NCI-H1694 treated with DMSO at 0.1 percent for 48 hours (cell line): ENCODE measurements at regions not wholly inside any gene's neighbourhood (a gene's known extent, or its start where the extent isn't known, plus 50 kb on each side); places are given as distances from the start of the nearest gene placed in this dataset.

ENCODE experiments used
- DNase-seq: peaks from one replicate; lab custom pipeline; 2025; lab: John Stamatoyannopoulos, UW

DNA sequence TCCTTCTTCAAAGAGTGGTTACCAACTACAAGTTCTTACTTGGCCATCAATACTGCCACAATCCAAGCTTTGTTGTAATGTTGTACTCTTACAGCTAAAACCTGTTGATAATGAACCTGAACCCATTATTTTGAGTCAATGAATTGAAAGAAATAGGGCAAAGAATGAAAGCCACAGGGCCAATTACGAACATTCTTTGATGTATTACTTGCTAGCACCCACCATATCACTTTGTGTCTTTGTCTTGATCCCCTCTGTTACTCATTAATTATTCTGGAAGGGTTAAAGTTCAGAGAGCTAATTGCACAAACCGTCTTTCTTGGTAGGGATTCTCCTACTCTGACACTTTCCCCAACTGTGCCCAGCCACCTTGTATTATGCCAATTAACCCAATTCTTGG is 53.2 kb upstream of the TFEC start:
- no peak for DNase-seq

DNA sequence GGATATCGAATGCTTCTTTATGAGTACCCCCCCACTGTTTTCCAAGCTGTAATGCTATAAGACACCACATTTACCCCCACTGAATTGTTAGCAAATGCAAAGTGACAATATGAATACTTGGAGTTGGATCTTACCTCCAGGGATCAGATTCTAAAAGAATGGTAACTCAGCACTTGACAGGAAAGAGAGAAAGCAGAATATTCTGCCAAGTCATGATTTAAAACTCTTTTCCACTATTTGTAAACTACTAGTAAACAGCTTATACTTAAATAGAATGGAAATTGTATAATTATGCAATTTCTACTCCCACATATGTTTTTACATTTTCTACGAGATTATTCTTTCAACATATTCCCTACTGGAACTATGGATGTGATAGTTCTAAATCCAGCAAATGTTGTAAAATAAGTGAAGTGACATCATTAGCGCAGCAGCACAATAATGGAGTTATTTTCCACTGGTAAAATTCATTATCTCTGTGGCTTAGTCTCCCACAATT is 56.0 kb upstream of the TFEC start:
- DNase-seq, result no peak

DNA sequence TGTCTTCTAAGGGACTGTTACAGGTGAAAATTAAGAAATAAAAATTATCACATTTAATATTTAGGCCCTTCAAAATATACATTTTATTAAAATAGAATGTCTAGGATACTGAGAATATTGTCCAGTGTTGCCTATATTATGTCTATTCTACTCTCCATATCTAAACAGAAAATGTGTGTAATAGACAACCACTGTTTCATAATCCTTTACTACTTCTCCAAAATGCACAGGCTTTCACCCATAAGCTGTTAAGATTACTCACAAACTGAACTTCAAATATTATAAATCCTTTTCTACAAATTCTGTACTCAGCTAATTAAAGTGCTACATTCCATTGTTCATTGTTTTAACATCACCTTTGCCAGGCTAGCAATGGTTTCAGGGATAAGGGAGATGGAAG is 56.7 kb upstream of the TFEC start:
- DNase-seq, result no peak

DNA sequence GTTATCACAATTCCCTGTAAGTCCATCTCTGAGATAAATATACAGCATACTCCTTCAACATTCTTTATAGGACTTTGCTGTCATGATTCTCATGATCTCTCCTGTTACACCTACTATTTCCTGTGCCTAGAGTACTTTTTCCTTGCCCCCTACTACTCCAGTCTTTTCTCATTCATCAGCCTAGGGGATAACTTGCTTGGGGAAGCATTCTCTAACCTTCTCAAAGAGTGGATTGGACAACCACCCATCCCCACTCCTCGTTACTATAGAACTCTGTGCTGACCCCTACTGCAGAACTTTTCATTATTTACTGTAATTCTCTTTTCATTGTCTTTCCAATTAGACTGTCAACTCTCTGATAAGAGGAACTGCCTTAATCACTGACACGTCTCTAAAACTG is 57.4 kb upstream of the TFEC start:
- DNase-seq, result no peak

DNA sequence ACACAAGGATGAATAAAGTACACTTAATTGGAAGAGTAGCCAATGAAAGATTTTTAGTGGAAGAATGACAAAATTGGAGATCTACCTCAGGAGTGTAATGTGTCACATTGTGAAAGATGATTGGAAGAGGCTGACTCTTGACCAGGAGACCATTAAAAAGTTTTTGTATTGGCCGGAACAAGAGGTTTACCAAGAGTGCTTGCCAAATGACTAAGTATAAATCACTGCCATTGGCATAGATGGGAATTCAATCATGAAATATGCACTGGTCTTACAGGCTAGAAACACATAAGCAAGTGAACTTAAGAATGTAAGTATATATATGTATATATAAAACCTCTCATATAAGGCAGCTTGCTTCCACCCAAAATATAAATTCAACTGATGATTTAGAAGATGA is 58.7 kb upstream of the TFEC start:
- no peak for DNase-seq

DNA sequence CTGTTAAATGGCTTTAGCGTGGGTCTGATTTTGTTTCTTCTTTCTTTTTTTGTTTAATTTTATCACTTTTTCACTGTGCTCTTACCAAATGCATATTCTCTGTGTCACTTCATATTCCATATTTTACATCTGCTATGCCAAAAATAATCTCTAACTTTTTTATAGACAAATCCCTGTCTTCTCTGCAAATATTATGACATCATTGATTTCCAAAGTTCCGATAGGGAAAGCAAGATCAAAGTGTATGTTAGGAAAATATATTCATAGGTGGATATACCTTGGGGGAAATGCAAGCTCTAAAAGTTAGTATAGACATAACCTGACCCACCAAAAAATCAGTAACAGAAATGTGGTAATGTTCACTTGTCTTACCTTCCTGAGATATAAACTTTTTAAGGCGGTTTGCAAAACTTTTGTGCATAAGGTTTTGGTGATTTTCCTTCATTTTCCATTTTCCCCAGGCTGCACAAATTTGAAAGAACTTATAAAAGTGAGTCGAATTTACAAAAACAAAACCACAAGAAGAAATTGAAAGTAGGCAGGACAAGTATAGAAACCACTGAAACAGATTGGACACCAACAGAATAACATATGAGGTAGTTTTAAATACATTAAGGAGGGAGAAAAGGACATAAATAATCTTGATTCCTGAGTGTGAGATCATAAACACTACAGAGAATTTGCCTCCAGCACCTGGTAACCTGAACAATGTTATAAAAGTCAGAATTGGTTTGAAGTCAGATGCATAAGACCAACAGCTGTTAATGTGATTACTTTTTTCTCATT is 63.1 kb upstream of the TFEC start:
- no peak for DNase-seq

DNA sequence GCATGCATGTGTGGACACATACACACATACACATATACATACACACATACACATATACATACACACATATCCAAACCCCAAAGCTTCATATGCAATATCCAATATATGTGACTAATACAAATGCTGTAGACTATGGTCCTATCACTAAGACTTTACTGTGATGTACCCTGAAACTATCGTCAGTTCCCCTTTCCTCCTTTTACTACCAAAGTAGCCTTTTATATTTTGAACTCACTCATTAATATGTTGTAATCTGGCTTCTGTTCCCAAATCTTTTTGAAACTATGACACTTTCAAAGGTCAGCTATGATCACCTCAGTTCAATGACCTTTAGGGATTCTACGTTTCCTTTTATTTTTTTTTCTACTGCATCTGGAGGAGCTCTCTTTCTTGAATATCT is 64.8 kb upstream of the TFEC start:
- no peak for DNase-seq

DNA sequence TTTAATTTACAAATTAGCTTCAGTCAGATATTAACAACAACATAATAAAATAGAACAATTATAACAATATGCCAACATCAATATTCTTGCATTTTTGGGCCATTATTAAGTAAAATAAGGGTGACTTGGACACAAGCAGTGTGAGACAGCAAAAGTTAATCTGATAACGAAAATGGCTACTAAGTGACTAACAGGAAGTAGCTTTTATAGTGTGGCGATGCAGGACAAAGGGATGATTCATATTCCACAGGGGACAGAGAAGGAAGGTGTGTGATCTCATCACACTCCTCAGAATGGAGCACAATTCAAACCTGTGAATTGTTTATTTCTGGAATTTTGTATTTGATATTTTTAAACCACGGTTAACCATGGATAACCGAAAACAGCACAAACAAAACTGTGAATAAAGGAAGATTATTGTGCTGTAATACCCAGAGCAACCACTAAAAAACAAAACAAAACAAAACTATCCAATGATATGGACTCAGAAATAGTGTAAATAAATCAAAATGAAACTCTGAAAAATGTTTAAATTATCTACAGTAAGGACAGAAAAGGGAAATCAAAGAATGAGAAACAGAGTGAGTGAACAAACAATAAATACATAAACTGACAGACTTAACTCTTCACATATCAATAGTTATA is 66.9 kb upstream of the TFEC start:
- DNase-seq, result no peak

DNA sequence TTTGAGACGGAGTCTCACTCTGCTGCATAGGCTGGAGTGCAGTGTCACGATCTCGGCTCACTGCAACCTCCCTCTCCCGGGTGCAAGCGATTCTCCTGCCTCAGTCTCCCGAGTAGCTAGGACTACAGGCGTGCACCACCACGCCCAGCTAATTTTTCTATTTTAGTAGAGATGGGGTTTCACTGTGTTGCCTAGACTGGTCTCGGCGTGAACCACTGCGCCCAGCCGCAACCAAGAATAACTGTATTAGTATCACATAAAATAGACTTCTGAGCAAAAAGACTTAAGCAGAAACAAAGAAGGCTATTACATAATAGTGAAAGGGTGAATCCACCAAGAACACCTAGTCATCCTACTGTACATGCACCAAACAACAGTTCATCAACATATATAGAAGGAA is 67.6 kb upstream of the TFEC start:
- DNase-seq, result no peak

DNA sequence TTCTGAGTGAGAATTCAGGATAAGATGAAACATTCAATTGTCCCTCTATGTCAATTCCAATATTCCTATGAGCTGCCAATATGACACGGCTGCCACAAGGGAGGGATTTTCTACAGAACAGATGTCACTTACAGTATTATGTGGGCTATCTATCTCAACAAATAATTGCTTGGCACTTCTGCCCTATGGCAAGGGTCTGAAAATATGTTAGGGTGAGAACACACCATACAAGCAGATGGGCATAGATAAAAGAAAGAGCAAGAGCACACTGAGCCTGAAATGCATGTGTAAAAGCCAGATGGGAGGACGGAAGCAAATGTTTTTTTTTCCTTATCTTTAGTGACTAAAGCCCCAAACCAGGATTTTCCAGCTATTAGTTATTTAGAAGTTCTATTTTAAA is 70.1 kb upstream of the TFEC start:
- DNase-seq, result peak; percentile 93

DNA sequence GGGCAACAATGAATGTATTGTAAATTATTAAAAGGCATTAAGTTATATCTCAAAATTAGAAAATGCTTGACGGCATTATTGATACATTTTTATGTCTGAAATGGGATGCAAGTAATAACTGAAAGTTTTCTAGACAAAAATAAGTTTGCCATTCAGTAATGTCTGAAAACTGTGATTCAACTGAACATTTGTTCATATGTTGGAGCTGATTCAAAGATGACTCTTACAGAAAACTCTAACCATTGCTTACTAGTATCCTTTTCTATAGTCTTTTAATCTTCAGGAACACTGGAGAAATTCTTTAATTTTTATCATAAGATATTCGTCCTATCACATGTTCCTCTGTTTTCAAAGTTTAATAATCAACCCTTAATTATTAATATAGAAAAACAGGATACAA is 71.1 kb upstream of the TFEC start:
- no peak for DNase-seq

DNA sequence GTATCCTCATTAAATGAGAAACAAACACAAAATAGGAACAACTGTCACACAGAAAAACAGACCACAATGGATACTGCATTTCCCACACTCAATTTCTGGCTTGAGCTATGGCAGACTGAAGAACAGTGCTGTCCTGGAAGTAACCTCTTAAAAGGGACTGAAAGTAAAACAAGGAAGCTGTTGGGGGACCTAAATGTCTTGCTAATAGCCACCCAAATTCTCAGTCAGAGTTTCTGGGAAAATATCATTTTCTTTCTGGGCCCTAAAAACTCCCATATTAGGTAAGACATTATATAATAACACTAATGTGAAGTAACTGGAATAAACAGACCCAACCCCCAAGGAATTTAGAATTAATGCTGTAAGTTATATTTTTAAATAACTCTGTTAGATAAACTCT is 80.9 kb upstream of the TFEC start:
- no peak for DNase-seq

DNA sequence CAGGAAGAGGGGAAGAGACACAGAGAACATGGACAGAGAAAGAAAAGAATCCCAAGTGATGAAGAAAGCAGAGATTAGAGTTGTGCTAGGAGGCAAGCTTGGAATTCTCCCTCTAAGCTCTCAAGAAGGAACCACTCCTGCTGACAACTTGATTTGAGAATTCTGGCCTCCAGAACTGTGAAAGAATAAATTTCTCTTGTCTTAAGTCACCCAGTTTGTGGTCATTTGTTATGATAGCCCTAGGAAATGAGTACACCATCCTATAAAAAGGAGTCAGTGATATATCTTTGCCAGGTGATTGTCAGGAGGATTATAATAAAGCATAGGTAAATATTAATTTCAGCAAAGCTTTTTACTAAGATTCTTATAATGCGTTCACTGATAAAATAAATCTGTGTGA is 82.7 kb upstream of the TFEC start:
- DNase-seq, result no peak

DNA sequence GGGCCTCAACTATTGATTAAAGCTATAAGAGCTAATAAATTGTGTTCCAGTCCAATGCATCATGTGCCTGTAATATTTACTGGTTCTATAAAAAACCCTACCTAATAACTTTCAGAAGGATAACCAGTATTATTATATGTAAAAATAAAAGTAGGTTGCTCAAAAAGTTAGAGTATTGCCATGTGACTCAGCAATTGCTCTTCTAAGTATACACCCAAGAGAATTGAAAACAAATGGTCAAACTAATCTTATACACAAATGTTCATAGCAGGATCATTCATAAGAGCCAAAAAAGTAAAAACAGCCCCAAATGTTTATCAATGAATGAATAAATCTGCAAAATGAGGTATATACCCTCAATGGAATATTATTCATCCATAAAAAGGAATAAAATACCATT is 89.5 kb upstream of the TES start:
- DNase-seq, result no peak

DNA sequence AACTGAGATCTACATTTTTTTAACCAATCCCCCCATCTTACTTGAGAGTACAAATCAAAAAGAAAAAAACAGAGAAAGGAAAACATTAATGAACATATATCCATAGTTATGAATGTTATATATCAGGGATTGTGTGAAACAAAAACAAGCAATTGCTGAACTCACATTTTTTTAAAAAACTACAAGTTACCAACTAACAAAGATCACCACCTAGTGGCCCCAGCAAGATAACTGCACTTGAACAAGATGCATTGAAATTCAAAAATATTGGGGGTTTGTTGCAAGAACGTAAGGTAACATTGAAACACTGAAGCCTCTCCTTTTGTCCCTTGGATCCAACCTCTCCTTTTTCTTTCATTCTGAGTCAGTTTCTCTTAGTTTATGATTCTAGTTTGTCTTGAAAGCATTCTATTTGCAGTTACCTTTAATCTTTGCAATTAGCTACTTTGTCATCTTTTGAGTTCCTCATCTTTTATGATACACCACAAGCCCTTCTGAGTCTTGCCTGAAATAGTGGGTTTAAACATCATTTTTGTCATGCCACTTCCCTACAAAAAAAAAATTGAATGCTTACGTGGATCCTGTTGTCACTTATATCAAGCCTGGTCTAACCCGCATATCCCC is 87.3 kb upstream of the TES start:
- peak; percentile 40 for DNase-seq

DNA sequence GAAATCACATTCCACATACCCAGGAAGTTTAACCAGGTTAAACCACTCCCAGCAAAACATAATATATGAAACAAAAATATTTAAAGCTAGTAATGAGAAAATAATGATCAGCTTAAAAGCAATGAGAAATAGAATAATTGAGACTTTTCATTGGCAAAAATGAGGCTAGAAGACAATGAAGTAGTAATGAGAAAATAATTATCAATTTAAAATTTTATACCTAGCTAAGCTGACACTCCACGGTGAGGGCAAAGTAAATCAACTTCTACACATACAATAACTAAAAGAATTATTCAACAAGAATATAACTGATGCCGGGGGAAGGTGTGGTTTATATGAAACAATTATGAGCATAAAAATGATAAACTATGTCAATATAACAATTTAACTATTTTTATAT is 82.2 kb upstream of the TES start:
- no peak for DNase-seq

DNA sequence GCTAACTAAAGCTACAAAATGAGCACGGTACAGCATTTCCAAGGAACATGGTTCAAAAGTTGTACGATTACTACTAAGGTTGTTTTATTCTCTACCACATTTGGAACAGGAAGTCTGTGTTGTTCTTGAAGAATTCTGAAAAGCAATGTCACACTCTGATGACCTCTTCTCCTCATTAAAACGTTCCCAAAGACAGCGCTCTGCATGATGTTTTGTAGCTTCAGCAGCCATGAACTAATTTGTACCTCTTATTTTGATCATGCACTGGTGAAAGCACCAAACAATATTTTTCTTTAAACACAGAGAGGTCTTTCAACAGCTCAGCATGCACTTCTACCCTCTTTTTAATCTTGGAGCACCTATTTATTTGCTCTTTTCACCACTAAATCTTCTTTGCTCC is 75.0 kb upstream of the TES start:
- no peak for DNase-seq

DNA sequence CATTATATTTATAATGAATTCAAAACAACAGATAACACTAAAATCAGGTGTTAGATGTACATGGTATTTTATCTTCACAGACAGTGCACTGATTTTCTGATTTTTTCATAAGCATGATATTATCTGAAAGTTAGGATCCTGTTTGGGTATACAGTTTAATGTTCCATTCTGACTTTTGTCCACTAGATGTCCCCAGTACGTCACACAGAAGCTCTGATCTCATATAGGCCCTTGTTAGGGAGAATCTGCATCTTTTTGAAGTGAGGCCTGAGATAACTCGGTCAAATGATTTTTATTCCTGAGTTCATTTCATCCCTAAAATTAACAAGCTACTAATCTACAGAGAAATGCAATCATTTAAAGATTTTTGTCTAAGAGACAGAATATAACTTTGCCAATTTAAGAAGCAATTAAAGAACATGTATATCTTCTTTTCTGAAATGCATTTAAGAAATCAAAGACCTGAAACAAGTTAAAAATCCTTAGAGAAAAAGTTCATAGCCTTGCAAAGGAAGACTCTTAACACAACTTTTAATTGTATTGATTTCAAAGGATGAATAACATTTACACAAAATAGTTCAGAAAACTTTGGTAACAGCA is 72.0 kb upstream of the TES start:
- DNase-seq, result peak; percentile 51

DNA sequence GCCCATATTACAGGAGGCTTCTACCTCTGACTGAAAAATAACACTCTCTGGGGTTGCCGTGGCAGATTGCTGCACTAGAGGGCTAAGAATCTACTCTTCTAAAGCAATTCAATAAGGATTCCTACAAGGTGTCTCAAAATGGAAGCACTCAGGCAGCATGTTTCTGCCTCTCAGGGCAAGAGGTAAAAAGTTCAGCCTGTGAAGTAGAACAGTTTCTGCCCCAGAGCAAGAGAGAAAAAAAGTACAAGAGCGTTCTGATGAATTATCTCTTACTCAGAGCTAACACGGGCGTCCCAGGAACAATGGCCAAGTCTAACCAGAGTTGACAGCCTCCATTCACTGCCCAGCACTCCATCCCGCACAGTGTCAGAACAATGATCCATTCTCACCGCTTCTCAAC is 71.3 kb upstream of the TES start:
- DNase-seq, result no peak

DNA sequence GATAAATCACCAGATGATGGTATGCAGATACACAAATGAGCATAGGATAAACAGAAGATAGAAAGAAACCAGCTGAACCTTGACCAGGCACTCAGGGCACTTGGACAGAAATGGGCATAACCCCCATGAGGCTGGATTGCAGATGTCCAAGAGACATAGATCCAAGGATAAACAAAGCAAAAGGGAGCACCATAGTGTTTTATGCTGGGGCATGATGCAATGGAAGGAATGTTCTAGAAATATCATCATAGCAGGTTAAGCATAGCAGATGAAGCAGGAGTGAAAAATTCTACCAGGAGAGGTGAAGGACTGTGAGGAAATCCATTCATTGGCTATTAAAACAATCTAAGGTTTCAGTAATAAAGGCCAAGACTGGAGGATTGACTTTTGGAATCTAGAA is 70.5 kb upstream of the TES start:
- DNase-seq, result no peak

DNA sequence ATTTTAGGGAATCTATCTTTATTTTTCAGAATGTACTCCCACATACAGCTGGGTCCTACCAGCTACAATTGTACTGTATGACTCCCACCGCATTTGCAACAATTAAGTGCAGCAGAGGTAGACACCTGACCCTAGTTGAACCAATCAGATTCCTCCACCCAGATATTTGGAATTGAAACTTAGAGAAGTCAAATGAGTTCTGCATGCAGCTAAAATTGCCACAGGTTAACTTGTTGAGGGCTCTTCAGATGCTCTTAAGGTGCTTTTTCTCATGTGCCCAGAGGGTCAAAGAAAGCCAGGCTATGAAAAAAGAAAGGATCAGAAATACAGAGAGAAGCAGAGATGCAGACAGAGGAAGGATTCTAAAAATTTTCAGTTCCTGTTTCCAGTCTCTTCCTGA is 68.0 kb upstream of the TES start:
- DNase-seq, result no peak

DNA sequence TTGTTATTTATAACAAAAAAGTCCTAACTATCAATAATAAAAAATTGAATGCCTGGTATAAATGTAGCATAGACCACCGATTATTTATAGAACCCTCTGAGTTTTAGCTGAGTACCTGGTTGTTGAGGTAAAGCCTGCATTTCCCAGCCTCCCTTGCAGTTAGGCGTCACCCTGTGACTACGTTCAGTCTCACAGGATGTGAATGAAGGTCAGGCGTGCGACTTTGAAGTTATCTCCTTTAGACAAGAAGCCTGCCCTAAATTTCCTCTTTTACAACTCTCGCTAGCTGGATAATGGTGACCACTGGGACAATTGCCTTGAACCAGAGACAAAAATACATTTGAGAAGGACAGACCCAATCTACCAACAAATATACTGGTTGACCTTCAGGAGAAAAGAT is 67.5 kb upstream of the TES start:
- DNase-seq, result no peak

DNA sequence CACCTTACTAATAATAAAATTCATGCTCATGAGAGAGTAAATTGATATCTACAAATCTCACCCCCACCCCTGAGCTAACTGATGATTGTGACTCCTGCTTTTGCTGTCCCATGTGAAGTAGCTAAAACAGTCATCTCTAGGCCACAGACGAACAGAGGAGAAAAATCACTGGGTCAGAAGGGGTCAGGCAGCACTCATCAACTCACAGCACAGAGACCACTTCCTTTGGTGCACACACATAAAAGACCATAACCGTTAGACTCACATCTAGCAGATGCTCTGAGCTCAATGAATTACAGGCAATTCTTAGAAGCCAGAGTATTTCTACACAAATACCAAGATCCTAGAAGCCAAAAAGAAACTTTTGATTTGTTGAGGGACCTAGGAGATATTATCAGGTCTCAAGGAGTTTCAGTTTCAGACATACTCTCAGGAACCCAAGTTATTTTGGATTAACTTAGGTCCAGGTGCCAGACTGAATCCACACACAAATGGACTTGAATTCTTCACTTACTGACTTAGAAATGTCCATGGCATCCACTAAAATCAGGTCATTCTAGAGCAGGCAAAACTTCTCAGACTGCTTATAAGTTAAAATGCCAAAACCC is 65.0 kb upstream of the TES start:
- no peak for DNase-seq
